Activated naive CD4-positive, alpha-beta T cell treated with anti-CD3 and anti-CD28 coated beads, Interleukin-2, amount 50 U/mL, for 16 hours (primary cell): ENCODE measurements at regions not wholly inside any gene's neighbourhood (a gene's known extent, or its start where the extent isn't known, plus 50 kb on each side); places are given as distances from the start of the nearest gene placed in this dataset.
"Not testable (repeated sequence)": the region's sequence is repeated elsewhere in the genome, so short reads cannot be mapped to it uniquely, and the experiment has no call there.

Source experiments
- DNase-seq: peaks from one replicate; pipeline ENCODE4 v3.0.0-alpha.2; 2020

DNA sequence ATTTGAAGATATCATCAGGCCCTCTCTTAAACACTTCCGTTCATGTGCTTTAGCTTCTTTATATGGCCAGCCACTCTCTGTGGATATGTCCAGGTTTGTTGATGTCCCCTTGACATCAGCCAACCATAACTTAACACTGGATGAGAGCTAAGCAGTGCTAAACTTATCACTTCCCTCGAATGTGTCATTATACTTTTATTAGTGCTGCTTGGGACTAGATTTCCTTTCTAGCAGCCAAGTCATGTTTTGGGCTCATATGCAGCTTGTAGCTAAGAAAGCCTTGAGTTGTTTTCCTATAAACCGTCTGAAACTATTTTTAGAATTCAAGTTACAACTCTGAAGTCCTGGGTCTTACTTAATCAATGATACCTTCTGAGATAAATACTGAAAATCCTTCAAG, 144.8 kb upstream of the TNP1 start:
- no peak for DNase-seq

DNA sequence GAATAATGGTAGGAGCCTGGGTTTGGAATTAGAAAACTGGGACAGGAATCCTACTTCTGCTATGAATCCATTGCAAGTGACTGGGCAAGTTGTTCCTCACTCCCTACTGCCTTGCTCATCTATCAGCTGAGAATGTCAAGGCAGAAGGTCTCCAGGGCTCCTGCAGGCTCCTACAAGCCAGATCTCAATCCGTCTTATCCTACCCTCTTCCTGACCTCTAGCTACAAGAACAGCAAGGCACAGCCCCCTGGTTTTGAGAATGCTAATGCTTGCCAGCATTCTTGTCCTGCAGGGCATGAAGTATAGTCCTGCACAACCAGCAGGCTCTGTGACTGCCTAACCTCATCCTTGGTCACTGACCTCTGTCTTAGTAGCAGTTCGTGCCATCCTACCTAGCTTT, 141.9 kb upstream of the TNP1 start:
- no peak for DNase-seq

DNA sequence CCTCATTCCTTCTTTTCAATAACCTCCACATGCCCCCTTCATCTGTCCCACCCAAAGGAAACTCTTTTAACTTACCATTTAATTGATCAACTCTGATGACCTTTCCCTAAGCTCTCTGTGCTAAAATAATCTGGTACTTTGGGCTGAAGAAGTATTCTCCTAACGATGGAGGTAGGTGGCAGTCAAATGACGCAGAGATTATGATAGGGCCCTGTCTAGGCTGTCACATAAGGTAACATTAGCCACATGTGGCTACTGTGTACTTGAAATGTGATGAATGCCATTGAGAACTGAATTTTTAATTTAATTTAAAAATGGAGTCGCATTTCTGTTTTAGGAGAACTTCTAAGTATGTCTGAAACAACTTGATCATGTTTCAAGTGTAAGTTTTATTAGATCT, 140.5 kb upstream of the TNP1 start:
- no peak for DNase-seq

GRCh38 chr2:216996279-216996845, 136.5 kb upstream of the TNP1 start:
- no peak for DNase-seq

DNA sequence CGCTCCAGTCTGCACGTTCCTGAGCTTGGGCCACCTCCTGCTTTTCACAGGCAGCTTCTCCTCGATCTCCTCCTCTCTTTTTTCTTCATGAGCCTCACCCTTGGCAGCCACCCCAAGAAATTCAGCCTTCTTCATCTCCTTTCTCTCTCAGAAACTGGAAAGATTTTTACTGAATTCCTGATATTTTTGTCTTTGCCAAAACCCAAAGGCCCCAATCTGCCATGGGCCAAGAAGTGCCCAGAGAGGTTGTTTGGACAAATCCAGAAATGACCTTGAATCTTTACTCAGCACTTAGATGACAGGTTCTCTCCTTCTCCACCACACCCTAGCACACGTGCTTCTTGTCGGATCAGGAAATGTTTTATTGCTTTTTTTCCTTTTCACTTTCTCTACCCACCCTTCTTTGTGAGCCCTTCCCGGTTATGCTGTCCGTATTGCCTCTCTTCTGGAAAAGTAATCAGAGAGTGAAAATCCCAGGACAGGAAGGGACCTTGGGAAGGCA, 134.5 kb upstream of the TNP1 start:
- DNase-seq, result no peak

DNA sequence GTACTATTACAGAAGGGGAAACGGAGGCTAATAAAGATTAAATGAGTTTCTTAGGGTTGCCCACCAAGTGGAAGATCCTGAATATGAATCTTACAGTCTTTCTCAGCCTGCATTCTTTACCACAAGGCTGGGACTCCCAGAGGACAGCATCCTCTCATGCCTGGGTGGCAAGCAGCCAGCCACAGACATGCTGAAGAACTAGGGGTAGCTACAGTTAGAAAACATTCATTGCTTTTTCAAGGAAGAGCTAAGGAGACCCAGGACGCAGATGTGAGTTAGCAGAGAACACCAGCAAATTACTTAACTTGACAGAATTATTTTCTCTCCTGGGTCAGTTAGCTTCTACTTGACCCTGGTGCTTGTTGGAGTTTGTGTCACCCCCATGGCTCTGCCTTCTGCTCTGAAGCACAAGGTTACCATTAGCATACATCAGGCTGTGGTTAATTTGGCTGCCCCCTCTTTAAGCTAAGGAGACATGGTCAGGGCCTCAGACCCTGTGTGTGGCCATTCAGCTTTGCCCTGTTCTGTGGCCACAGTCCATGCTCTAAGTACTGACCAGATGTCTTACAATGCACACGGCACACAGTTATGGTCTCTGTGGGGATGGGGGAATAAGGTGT, 132.3 kb upstream of the TNP1 start:
- no peak for DNase-seq

- no peak for DNase-seq
Observed at GRCh38 chr2:216991563-216991962, 131.7 kb upstream of the TNP1 start.

- no peak for DNase-seq
Observed at GRCh38 chr2:216989340-216990129, 129.7 kb upstream of the TNP1 start.

DNA sequence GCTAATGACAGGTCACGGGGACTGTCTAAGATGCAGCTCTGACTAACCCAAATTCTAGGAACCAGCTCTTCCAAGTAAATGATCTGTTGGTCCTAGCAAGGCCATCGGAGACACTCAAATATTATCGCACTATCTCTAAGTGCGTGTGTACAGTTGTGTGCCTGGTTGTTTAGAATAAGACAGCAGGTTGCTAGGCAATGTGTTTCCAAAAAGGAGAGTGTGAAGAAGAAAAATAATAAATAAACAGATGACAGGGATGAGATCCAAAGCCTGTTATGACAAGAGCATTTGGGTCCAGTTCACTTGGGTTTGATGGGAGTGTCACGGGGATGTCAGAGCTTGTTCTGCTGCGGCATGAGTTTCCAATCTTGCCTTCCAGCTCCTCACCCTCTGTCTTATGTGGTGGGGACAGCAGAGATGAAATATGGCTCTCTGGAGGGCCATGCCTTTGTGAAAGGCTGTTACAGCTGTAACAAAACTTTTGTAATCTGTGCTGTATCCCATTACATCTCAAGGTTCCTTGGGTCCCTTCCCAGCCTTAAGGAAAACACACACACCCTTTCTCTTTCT, 127.5 kb upstream of the TNP1 start:
- no peak for DNase-seq

- DNase-seq, result no peak
Observed at GRCh38 chr2:216985658-216986141, 125.8 kb upstream of the TNP1 start.

- no peak for DNase-seq
Observed at GRCh38 chr2:216984937-216985336, 125.1 kb upstream of the TNP1 start.

DNA sequence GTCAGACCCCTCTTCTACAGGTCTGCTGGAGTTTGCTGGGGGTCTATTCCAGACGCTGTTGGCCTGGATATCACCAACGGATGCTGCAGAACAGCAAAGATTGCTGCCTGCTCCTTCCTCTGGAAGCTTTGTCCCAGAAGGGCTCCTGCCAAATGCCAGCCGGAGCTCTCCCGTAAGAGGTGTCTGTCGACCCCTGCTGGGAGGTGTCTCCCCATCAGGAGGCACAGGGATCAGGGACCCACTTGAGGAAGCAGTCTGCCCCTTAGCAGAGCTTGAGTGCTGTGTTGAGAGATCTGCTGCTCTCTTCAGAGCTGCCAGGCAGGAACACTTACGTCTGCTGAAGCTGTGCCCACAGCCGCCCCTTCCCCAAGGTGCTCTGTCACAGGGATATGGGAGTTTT, 122.1 kb upstream of the TNP1 start:
- not testable (repeated sequence) for DNase-seq

DNA sequence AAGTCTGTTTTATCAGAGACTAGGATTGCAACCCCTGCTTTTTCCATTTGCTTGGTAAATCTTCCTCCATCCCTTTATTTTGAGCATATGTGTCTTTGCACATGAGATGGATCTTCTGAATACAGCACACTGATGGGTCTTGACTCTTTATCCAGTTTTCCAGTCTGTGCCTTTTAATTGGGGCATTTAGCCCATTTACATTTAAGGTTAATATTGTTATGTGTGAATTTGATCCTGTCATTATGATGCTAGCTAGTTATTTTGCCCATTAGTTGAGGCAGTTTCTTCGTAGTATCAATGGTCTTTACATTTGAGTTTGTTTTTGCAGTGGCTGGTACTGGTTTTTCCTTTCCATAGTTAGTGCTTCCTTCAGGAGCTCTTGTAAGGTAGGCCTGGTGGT, 120.6 kb upstream of the TNP1 start:
- not testable (repeated sequence) for DNase-seq

- no peak for DNase-seq
Observed at GRCh38 chr2:216974321-216975302, 114.7 kb upstream of the TNP1 start.

GRCh38 chr2:216971593-216971992, 111.7 kb upstream of the TNP1 start:
- no peak for DNase-seq

DNA sequence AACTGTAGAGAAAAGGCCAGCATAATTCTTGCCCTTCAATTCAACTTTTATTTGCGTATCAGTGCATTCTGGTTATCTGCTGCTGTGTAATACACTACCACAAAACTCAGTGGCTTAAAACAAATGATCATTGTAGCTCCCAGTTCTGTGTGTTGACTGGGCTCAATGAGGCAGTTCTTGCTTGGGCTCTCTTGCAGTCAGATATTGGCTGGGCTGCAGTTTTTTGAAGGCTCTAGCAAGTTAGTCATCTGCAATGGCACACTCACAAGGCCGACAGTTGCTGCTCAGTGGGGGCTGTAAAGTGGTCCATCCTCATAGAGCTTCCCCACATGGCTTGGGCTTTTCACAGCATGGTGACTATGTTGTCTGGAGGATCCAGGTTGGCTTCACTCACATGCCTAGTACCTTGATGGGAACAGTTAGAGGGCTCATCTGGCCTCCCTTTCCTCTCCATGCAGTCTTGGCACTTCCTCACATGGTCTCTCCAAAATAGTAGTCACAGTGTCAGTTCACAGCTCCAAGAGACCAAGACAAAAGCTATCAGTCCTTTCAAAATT, 110.6 kb upstream of the TNP1 start:
- DNase-seq, result no peak

GRCh38 chr2:216967889-216968288, 108.0 kb upstream of the TNP1 start:
- no peak for DNase-seq

DNA sequence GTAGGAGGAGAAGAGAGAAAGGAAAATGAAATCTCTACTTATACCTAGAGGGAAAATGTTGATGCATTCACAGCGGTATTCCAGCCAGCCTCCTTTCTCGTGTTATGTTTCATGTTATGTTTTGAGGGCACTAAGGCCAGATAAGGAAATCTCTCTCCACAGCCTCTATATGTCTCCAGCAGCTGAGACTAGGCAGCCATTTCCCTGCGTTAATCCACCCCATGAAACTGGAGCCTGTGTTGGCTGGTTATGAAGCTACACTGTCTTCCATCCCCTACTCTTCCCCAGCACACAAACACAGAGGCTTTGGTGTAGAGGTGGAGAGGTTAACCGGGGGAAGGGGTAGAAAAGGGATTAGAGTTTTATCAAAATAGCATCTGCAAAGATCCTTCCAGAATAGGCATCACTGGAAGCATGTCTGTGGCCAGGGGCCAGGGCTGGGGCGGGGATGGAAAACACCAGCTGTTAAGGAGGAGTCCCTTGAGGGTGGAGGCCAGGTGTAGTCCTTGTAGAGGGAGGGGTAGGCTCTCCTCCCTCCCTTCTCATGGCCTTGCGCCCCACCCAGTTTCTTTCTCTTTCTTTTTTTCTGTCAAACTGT, 100.9 kb upstream of the TNP1 start:
- no peak for DNase-seq

DNA sequence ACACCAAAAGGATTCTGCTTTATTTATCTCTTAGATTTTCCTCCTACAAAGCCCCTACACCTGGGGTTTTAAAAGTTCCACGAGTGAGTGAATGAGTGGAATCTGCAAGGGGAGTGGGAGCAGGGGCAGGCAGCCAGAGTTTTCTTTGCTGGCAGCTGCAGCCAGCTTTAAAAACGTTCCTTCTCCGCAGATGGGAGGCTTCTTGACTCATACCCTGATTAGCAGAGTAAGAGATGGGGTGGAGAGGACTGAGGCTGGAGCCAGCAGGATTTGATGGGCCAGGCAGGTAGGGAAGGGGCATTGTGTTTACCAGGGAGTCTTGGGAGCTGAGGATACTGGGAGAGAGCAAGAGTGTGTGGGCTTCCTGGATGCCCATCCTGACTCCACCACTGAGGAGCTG, 99.6 kb upstream of the TNP1 start:
- DNase-seq, result no peak

DNA sequence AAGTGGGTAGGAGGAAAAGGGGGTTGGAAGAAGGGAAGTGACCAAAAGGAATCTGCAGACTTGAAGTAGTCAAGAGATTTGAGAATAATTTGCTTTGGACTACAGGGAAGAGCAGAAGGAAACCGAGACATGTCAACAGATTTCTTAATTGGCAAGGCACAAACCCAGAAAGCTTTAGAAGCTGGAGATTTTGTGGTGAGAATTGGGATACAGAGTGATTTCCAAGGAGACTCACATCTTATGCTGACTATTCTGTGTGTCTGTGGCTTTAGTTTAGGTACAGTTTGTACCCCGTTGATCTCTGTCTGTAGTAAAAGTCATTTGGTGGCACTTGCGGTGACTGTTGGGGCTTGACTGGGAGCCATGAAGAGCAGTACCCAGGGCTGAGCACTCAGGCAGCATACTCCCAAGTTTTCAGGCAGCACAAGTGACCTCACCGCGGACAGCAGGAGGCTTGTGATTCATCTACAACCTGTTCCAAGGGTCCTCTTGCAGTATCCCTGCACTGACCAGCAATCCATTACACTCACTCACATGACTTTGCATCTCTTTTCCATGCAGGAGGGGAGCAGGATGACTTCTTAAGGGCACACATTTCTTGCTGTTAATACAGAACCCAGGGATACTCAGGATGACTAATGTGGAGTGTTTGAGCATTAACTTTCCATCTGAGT, 97.1 kb upstream of the TNP1 start:
- no peak for DNase-seq

- no peak for DNase-seq
Observed at GRCh38 chr2:216951171-216951570, 91.3 kb upstream of the TNP1 start.
